K562 (cell line): ENCODE measurements at regions not wholly inside any gene's neighbourhood (a gene's known extent, or its start where the extent isn't known, plus 50 kb on each side); places are given as distances from the start of the nearest gene placed in this dataset.

Experiments
- ATAC-seq: fragments of 200-7000 bp; cut with Tn5 transposase; 3 replicates; pipeline ENCODE4 v1.9.1; 2020; ENCODE audit warnings: moderate library complexity
- BruUV-seq: library from RNA; stranded (reverse); fragments of 400-500 nt; replicated peaks from 2 replicates; lab custom pipeline; 2021; lab: Mats Ljungman, UMichigan
- CTCF ChIA-PET: fragments of 300-600 bp; formaldehyde crosslinking; extraction: SDS; loops from one replicate; lab custom pipeline; 2021; ENCODE audit warnings: low intra/inter-chr PET ratio; lab: Yijun Ruan, JAX
- POLR2A ChIA-PET: fragments of 300-600, 350-650 bp; sonication (Branson Sonifier 250); formaldehyde crosslinking; extraction: SDS; loops from one replicate; lab custom pipeline; 2021; ENCODE audit warnings: antibody characterized with exemption, inconsistent platforms; lab: Yijun Ruan, JAX
- DNase-seq, 4 experiments: peaks; one replicate each; pipeline versions ENCODE4 v3.0.0 to v3.0.0-alpha.2; 2011 to 2018; ENCODE audit warnings: low spot score in 3 of 4, mixed read lengths in 3 of 4; ENCODE audit errors: extremely low read depth in 1 of 4
- FAIRE-seq: peaks from 2 replicates; lab custom pipeline; 2011; peaks lifted over from hg19 to GRCh38; lab: Jason Lieb, UNC
- H2AFZ ChIP-seq: 2 replicates; pipeline ENCODE4 v1.6.0; 2011; ENCODE audit warnings: low read depth, low read length, control low read depth, inconsistent platforms
- H3K27ac ChIP-seq: fragments of 200-600 bp; 3 replicates; pipeline ENCODE4 v1.8.0; 2011; ENCODE audit warnings: low read depth, mild to moderate bottlenecking, control low read depth, inconsistent platforms, low read length, moderate library complexity, mixed read lengths; ENCODE audit errors: extremely low read depth
- H3K27me3 ChIP-seq, 2 experiments: fragments of 300-600 bp in 1 of 2; 2 replicates in 1 of 2; 3 replicates in 1 of 2; pipeline versions ENCODE4 v1.6.0 to v1.8.0; 2011; ENCODE audit warnings: inconsistent platforms in 2 of 2, low read length in 2 of 2, mild to moderate bottlenecking in 1 of 2, mixed read lengths in 1 of 2, moderate library complexity in 1 of 2; ENCODE audit not compliant: control insufficient read depth in 2 of 2, insufficient read depth in 2 of 2
- H3K36me3 ChIP-seq: fragments of 300-600 bp; 3 replicates; pipeline ENCODE4 v1.8.0; 2011; ENCODE audit warnings: mild to moderate bottlenecking, low read length, inconsistent platforms; ENCODE audit not compliant: control insufficient read depth, insufficient read depth
- H3K4me1 ChIP-seq, 2 experiments: fragments of 200-600 bp in 1 of 2; replicated peaks in 1 of 2; 2 replicates in 1 of 2; 3 replicates in 1 of 2; pipeline versions ENCODE4 v1.5.1 to v1.8.0; 2011; ENCODE audit warnings: inconsistent platforms in 2 of 2, low read length in 2 of 2, mild to moderate bottlenecking in 1 of 2, mixed read lengths in 1 of 2, moderate library complexity in 1 of 2; ENCODE audit not compliant: control insufficient read depth in 2 of 2, insufficient read depth in 2 of 2
- H3K4me2 ChIP-seq: 2 replicates; pipeline ENCODE4 v1.6.1; 2011; ENCODE audit warnings: low read length, control low read depth, inconsistent platforms, mixed read lengths; ENCODE audit not compliant: insufficient read depth
- H3K4me3 ChIP-seq: fragments of 200-600 bp; sonication (generic), shearing (Covaris generic); 2 replicates; pipeline ENCODE4 v1.5.1; 2016; ENCODE audit warnings: control low read depth, inconsistent platforms
- H3K79me2 ChIP-seq: fragments of 200-600 bp; 3 replicates; pipeline ENCODE4 v1.8.0; 2011; ENCODE audit warnings: low read length, inconsistent platforms; ENCODE audit not compliant: control insufficient read depth, insufficient read depth
- H3K9ac ChIP-seq, 2 experiments: 2 replicates each; pipeline versions ENCODE4 v1.6.0 to v1.6.1; 2011; ENCODE audit warnings: low read depth in 2 of 2, low read length in 2 of 2, control low read depth in 1 of 2, inconsistent platforms in 1 of 2, mild to moderate bottlenecking in 1 of 2, mixed read lengths in 1 of 2; ENCODE audit not compliant: insufficient read depth in 1 of 2
- H3K9me1 ChIP-seq: one replicate; pipeline ENCODE4 v1.6.0; 2011; ENCODE audit warnings: inconsistent platforms, mild to moderate bottlenecking, low read length, moderate library complexity; ENCODE audit not compliant: control insufficient read depth, insufficient read depth
- H3K9me3 ChIP-seq: replicated peaks from 2 replicates; pipeline ENCODE4 v1.5.1; 2011; ENCODE audit warnings: low read depth, low read length, inconsistent platforms; ENCODE audit not compliant: control insufficient read depth, insufficient read depth
- H4K20me1 ChIP-seq: replicated peaks from 2 replicates; pipeline ENCODE4 v1.6.1; 2011; ENCODE audit warnings: low read length, inconsistent platforms, mixed read lengths; ENCODE audit not compliant: control insufficient read depth, insufficient read depth
- C11orf30 ChIP-seq: fragments of 450-650 bp; IDR thresholded peaks from 2 replicates; pipeline ENCODE4 v1.6.1; 2016; ENCODE audit warnings: low read depth, mild to moderate bottlenecking
- CHD1 ChIP-seq: fragments of 200-600 bp; sonication (generic); IDR thresholded peaks from one replicate; pipeline ENCODE4 v1.6.1; 2012; ENCODE audit warnings: mild to moderate bottlenecking, moderate library complexity, low read length, inconsistent platforms
- CHD2 ChIP-seq: IDR thresholded peaks from 2 replicates; pipeline ENCODE4 v1.6.1; 2011; ENCODE audit warnings: low read depth, low read length
- EGR1 ChIP-seq: fragments of 450-650 bp; conservative IDR thresholded peaks from 2 replicates; pipeline ENCODE4 v1.6.1; 2017; ENCODE audit warnings: mild to moderate bottlenecking
- FOXK2 ChIP-seq, 2 experiments: fragments of 450-650 bp; IDR thresholded peaks in 1 of 2; conservative IDR thresholded peaks in 1 of 2; 2 replicates each; pipeline ENCODE4 v1.6.1; 2016; ENCODE audit warnings: low read depth in 2 of 2, mild to moderate bottlenecking in 1 of 2
- NFIX ChIP-seq: fragments of 250-450 bp; sonication (Bioruptor Pico); IDR thresholded peaks from 2 replicates; pipeline ENCODE4 v1.4.0; 2020; ENCODE audit warnings: low read depth, mild to moderate bottlenecking, moderate library complexity
- PHF8 ChIP-seq: fragments of 200-600 bp; sonication (generic); IDR thresholded peaks from 2 replicates; pipeline ENCODE4 v1.6.1; 2012; ENCODE audit warnings: mixed run types, mild to moderate bottlenecking, inconsistent platforms, low read length, moderate library complexity, borderline replicate concordance
- PML ChIP-seq: IDR thresholded peaks from 2 replicates; pipeline ENCODE4 v1.6.1; 2012; ENCODE audit warnings: low read length, inconsistent platforms
- SMAD3 ChIP-seq: fragments of 450-650 bp; formaldehyde crosslinking; conservative IDR thresholded peaks from 2 replicates; pipeline ENCODE4 v1.4.0; 2020; ENCODE audit warnings: mild to moderate bottlenecking
- TRIM28 ChIP-seq: fragments of 450-650 bp; IDR thresholded peaks from 2 replicates; pipeline ENCODE4 v1.6.1; 2017
- WHSC1 ChIP-seq: IDR thresholded peaks from one replicate; pipeline ENCODE4 v1.6.1; 2012; ENCODE audit warnings: low read length, control low read depth, inconsistent platforms
- XRCC3 ChIP-seq: fragments of 450-650 bp; IDR thresholded peaks from 2 replicates; pipeline ENCODE4 v1.6.1; 2017; ENCODE audit warnings: mild to moderate bottlenecking, moderate library complexity
- ZNF146 ChIP-seq: IDR thresholded peaks from one replicate; pipeline ENCODE4 v1.6.1; 2018; ENCODE audit warnings: missing compliant biosample characterization; ENCODE audit not compliant: unreplicated experiment
- ZNF408 ChIP-seq: fragments of 250-450 bp; sonication (Bioruptor Pico); IDR thresholded peaks from 2 replicates; pipeline ENCODE4 v1.4.0; 2020; ENCODE audit warnings: low read depth, mild to moderate bottlenecking, moderate library complexity
- ZNF551 ChIP-seq: fragments of 250-450 bp; sonication (Bioruptor Pico); IDR thresholded peaks from 2 replicates; pipeline ENCODE4 v1.5.0; 2021; ENCODE audit warnings: mild to moderate bottlenecking, moderate library complexity
- in situ Hi-C: fragments of 300-500 bp; cut with MboI; formaldehyde crosslinking; loops from 4 replicates; pipeline ENCODE4 v1.15.0; 2018; ENCODE audit warnings: inconsistent platforms, mixed read lengths
- intact Hi-C: fragments of 100-400 bp; cut with micrococcal nuclease; formaldehyde crosslinking; loops from 2 replicates; pipeline ENCODE4 v1.14.2; 2022

DNA sequence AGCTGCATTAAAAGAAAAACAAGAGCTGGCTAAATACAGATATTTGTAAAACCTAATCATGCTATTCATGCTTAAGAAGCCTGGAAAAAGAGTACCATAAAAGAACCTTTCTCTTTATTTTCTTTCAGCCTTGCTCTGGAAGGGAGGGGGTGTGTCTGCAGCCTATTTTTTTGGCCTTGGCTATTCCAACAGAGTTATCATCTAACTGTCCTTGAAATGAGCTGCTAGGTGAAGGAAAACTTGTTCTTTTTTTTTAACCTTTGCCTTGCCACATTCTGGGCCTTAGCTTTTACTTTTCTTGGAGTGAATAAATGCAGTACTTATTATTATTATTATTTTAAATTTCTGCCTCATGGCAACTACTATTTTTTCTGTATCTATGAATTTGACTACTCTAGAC lies 224.9 kb upstream of the SYNCRIP start:
- in situ Hi-C loops: no loop called here
- TF ChIP-seq XRCC3 (no peak), FOXK2 (conservative IDR thresholded peaks at IDR 0.05 in 1 of 2, IDR thresholded peaks at IDR 0.05 in 1 of 2; ENCODE audit: low read depth in 2 of 2) (no peak), EGR1 (no peak), CHD1 (no peak), C11orf30 (no peak), NFIX (CRISPR knock-in tag) (no peak), ZNF146 (CRISPR knock-in tag) (no peak), WHSC1 (no peak), SMAD3 (CRISPR knock-in tag) (no peak), PHF8 (no peak), TRIM28 (no peak), CHD2 (no peak), ZNF551 (CRISPR knock-in tag) (no peak), PML (no peak), ZNF408 (CRISPR knock-in tag) (no peak)
- TF ChIP-seq, all 486 proteins: peak for 0
- no peak overlapping the region for H3K4me3 ChIP-seq
- DNase-seq (no peak), FAIRE-seq (no peak), ATAC-seq (no peak)
- no peaks in the 10 kb centered on the region for H3K9me3 ChIP-seq
- no peaks in the 10 kb centered on the region for H3K79me2 ChIP-seq
- BruUV-seq: no TSS peak
- peak overlapping the region; percentile 64; the same call in 1 of the 2 replicates for H2AFZ ChIP-seq
- H3K9ac ChIP-seq: no peak overlapping the region
- 0 out of 5 replicates have a peak, but pooled peaks cover 0 to 4% of the 10 kb centered on the region in 2 experiments for H3K27me3 ChIP-seq
- H3K4me2 ChIP-seq: no peak overlapping the region
- POLR2A ChIA-PET: no interaction called here
- H3K27ac ChIP-seq: no peak overlapping the region
- CTCF ChIA-PET: no interaction called here
- no peaks in the 10 kb centered on the region for H3K9me1 ChIP-seq
- intact Hi-C loops: no loop called here
- H3K4me1 ChIP-seq: no peaks in the 10 kb centered on the region
- H3K36me3 ChIP-seq: no peaks in the 10 kb centered on the region
- H4K20me1 ChIP-seq: no peaks in the 10 kb centered on the region
